Transverse colon (tissue), 4 donors: ENCODE measurements at regions not wholly inside any gene's neighbourhood (a gene's known extent, or its start where the extent isn't known, plus 50 kb on each side); places are given as distances from the start of the nearest gene placed in this dataset.

ENCODE experiments used
- DNase-seq: peaks from one replicate; pipeline ENCODE4 v3.0.0-alpha.2; 2019
- H3K27ac ChIP-seq, 4 donors: fragments of 200-600 bp; sonication (generic); 2 replicates each; pipeline ENCODE4 v1.5.1; 2016 to 2018; ENCODE audit warnings: inconsistent platforms in 4 of 4
- H3K27me3 ChIP-seq: fragments of 200-600 bp; sonication (generic); 2 replicates; pipeline ENCODE4 v1.5.1; 2017; ENCODE audit warnings: inconsistent platforms
- H3K36me3 ChIP-seq, 4 donors: fragments of 200-600 bp; sonication (generic); 2 replicates each; pipeline ENCODE4 v1.5.1; 2017 to 2019; ENCODE audit warnings: inconsistent platforms in 4 of 4
- H3K4me1 ChIP-seq, 4 donors: fragments of 200-600 bp; sonication (generic); 2 replicates each; pipeline ENCODE4 v1.5.1; 2017 to 2020; ENCODE audit warnings: inconsistent platforms in 4 of 4
- H3K4me3 ChIP-seq, 4 donors: fragments of 200-600 bp; sonication (generic); 1 replicate in 1 of 4; 2 replicates in 3 of 4; pipeline versions ENCODE4 v1.5.1 to v1.6.1; 2017 to 2019; ENCODE audit warnings: inconsistent platforms in 4 of 4
- H3K9me3 ChIP-seq, 2 donors: fragments of 200-600 bp; sonication (generic); 2 replicates each; pipeline ENCODE4 v1.5.1; 2017 to 2019; ENCODE audit warnings: inconsistent platforms in 2 of 2
- EP300 ChIP-seq: sonication (generic); formaldehyde crosslinking; IDR thresholded peaks from one replicate; pipeline ENCODE4 v1.6.1; 2017; ENCODE audit warnings: antibody characterized with exemption, low read depth
- POLR2A ChIP-seq: fragments of 450-650 bp; IDR thresholded peaks from one replicate; pipeline ENCODE4 v1.6.1; 2016; ENCODE audit warnings: antibody characterized with exemption, mild to moderate bottlenecking, moderate library complexity
- POLR2AphosphoS5 ChIP-seq, 3 donors: sonication (generic); formaldehyde crosslinking; IDR thresholded peaks; one replicate each; pipeline ENCODE4 v1.6.1; 2016; ENCODE audit warnings: antibody characterized with exemption in 3 of 3
- WGBS, 2 donors: methylation state at CpG; one replicate each; pipeline ENCODE4 v1.1.5; 2018; ENCODE audit warnings: low coverage in 1 of 2; 5-methylcytosine and 5-hydroxymethylcytosine counted together
- in situ Hi-C, 4 donors: fragments of 200-750 bp; cut with MboI; loops; one replicate each; pipeline versions ENCODE4 v1.15.0 to v1.15.1; 2017; ENCODE audit warnings: low sequenced_read_pairs in 3 of 4, low pct_ligation_motif_present in 1 of 4, low pct_unique_long_range_greater_than_20kb in 1 of 4
- intact Hi-C: fragments of 100-400 bp; cut with DNase I; formaldehyde crosslinking; loops from one replicate; pipeline ENCODE4 v1.15.1; 2023; ENCODE audit warnings: low total_unique reads
- TF ChIP-seq, protein P1 (sequence below), 5 experiments: fragments of 200-600 bp in 3 of 5; fragments of 450-650 bp in 2 of 5; sonication (generic) in 3 of 5; IDR thresholded peaks; 1 replicate in 2 of 5; 2 replicates in 3 of 5; pipeline ENCODE4 v1.5.1; 2016 to 2017; ENCODE audit warnings: antibody characterized with exemption in 5 of 5, inconsistent platforms in 3 of 5, mild to moderate bottlenecking in 2 of 5, moderate library complexity in 1 of 5

DNA sequence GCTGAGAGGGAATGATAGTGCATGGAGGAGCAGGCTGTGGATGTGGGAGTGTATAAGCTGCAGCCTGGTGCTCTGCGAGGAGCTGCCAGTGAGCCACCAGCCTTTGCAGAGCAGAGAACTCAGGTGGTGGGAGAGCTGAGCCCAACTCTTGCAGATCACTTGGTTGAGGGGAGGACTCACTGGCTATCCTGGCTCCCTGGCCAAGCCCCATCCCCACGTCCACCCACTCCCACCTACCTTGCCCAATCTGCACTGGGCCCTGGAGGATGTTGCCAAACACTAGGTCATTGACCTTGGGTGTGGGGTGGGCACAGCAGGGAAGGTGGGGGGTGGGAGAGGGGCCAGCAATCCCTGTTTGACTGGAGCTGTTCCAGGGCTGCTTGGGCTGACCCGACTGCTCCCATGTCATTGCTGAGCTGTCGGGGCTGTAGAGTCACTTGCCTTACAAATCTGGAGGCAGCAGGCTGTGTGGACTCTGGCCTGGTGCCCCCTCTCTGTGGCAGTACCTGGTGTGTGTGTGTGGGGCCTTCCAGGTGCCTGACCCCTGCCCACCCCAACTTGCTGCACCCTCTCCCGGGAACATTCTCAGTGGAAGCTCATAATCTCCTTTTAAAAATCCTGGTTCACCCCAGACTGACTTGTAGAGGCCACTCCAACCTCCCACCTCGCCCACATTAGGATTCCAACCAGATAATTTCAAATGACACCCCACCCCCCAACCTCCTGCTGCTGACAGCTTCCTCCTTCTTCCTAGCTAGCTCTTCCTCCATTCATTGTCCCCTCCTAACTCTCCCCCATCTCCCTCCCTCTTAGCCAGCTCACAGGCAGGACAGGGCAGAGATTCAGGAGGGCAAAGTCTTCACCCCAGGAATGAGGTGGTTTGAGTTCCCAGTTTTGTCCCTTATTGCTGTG lies 162.3 kb downstream of the MRPL14 start:
- Histone ChIP-seq H3K27me3 (no peaks in the 10 kb centered on the region), H3K36me3 (no peaks in the 10 kb centered on the region), H3K27ac (no peak overlapping the region), H3K4me3 (no peak overlapping the region), H3K9me3 (no peaks in the 10 kb centered on the region), H3K4me1 (no peaks in the 10 kb centered on the region)
- in situ Hi-C loops (no loop called here), intact Hi-C loops (loop anchor here (10.0 kb wide), 1 partner anchor 1250 kb away; no protein-coding TSS in a partner anchor)
- DNase-seq: no peak
- TF ChIP-seq, protein P1, sequence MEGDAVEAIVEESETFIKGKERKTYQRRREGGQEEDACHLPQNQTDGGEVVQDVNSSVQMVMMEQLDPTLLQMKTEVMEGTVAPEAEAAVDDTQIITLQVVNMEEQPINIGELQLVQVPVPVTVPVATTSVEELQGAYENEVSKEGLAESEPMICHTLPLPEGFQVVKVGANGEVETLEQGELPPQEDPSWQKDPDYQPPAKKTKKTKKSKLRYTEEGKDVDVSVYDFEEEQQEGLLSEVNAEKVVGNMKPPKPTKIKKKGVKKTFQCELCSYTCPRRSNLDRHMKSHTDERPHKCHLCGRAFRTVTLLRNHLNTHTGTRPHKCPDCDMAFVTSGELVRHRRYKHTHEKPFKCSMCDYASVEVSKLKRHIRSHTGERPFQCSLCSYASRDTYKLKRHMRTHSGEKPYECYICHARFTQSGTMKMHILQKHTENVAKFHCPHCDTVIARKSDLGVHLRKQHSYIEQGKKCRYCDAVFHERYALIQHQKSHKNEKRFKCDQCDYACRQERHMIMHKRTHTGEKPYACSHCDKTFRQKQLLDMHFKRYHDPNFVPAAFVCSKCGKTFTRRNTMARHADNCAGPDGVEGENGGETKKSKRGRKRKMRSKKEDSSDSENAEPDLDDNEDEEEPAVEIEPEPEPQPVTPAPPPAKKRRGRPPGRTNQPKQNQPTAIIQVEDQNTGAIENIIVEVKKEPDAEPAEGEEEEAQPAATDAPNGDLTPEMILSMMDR (IDR thresholded peaks at IDR 0.05): no peak
- TF ChIP-seq EP300 (no peak), POLR2A (no peak), POLR2AphosphoS5 (IDR thresholded peaks at IDR 0.05) (no peak)
- 80 to 83% methylated on average over 1 to 6 of the region's 6 CpGs for WGBS, 2 donors

DNA sequence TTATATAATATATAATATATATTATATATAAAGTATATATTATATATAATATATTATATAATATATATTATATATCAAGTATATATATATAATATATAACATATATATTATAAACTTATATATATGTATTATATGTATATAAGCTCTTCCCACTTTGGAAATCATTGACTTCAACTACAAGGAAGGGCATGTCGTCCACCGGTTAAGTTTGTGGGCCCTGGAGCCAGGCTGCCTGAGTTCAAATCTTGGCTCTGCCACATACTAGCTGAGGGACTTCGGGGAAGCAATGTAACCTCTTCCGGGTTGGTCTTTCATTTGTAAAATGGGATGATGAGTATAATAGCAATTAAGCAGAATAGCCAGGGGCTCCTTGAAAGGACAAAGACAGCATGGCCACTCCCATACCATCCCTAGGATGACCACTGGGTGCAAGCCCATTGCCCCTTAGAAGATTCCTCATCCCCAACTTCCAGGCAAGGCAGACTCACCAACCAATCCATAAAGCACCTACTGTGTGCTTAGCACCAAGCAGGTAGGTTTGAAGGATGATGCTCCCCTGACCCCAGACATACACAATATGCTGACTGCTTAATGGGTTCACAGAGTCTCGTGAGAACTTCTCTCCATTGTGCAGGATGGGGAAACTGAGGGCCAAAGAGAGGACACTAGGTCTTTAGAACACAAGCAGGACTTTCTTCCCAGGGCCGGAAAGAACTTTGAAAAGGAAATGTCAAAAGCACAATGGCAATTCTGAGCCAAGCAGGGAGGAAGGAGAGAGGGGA lies 163.2 kb downstream of the MRPL14 start:
- Histone ChIP-seq H3K9me3 (no peaks in the 10 kb centered on the region), H3K27me3 (no peaks in the 10 kb centered on the region), H3K27ac (no peak overlapping the region), H3K4me1 (no peaks in the 10 kb centered on the region), H3K36me3 (no peaks in the 10 kb centered on the region), H3K4me3 (no peak overlapping the region)
- WGBS, 2 donors: 83% methylated on average over 6 of the region's 6 CpGs; no CpG with 5 or more reads in 1 of the 2 donors
- in situ Hi-C loops (no loop called here), intact Hi-C loops (loop anchor here (10.0 kb wide), 1 partner anchor 1249 kb away; no protein-coding TSS in a partner anchor)
- TF ChIP-seq, protein P1 (IDR thresholded peaks at IDR 0.05): no peak
- TF ChIP-seq POLR2A: no peak
- no peak for TF ChIP-seq EP300
- no peak for TF ChIP-seq POLR2AphosphoS5 (IDR thresholded peaks at IDR 0.05)
- no peak for DNase-seq

DNA sequence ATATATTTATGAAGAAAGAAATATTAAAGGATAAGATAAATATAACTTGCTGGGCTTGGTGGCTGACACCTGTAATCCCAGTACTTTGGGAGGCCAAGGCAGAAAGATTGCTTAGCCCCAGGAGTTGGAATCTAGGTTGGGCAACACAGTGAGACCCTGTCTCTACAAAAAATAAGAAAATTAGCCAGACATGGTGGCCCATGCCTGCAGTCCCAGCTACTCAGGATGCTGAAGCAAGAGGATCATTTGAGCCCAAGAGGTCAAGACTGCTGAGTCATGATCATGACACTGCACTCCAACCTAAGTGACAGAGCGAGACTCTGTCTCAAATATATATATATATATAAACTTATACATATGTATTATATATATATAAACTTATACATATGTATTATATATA lies 164.0 kb downstream of the MRPL14 start:
- WGBS, 2 donors: 83 to 100% methylated on average over 1 of the region's 1 CpG
- in situ Hi-C loops (no loop called here), intact Hi-C loops (loop anchor here (10.0 kb wide), 1 partner anchor 1248 kb away; no protein-coding TSS in a partner anchor)
- no peaks in the 10 kb centered on the region for H3K9me3 ChIP-seq
- no peaks in the 10 kb centered on the region for H3K4me1 ChIP-seq
- no peak overlapping the region for H3K4me3 ChIP-seq
- TF ChIP-seq POLR2AphosphoS5 (IDR thresholded peaks at IDR 0.05) (no peak), POLR2A (no peak), EP300 (no peak)
- TF ChIP-seq, protein P1 (IDR thresholded peaks at IDR 0.05): no peak
- H3K27ac ChIP-seq: no peak overlapping the region
- DNase-seq: no peak
- H3K27me3 ChIP-seq: peaks cover 2% of the 10 kb centered on the region
- H3K36me3 ChIP-seq: no peaks in the 10 kb centered on the region

GRCh38 chr6:43962458-43962857 lies 164.8 kb downstream of the MRPL14 start:
- in situ Hi-C loops: no loop called here
- peaks cover 3% of the 10 kb centered on the region for H3K27me3 ChIP-seq
- H3K9me3 ChIP-seq: no peaks in the 10 kb centered on the region
- intact Hi-C loops: loop anchor here (10.0 kb wide), 1 partner anchor 1248 kb away; no protein-coding TSS in a partner anchor
- TF ChIP-seq POLR2AphosphoS5 (IDR thresholded peaks at IDR 0.05) (no peak), POLR2A (no peak), EP300 (no peak)
- TF ChIP-seq, protein P1 (IDR thresholded peaks at IDR 0.05): no peak
- no peaks in the 10 kb centered on the region for H3K36me3 ChIP-seq
- WGBS, 2 donors: 73 to 75% methylated on average over 5 of the region's 5 CpGs
- no peak overlapping the region for H3K4me3 ChIP-seq
- no peak for DNase-seq
- H3K27ac ChIP-seq: no peak overlapping the region
- H3K4me1 ChIP-seq: no peaks in the 10 kb centered on the region
